DMS153 (cell line): ENCODE measurements at regions not wholly inside any gene's neighbourhood (a gene's known extent, or its start where the extent isn't known, plus 50 kb on each side); places are given as distances from the start of the nearest gene placed in this dataset.

Experiments used
- DNase-seq: peaks from one replicate; lab custom pipeline; 2025; lab: John Stamatoyannopoulos, UW

GRCh38 chr9:105861972-105862371 is 167.6 kb downstream of the TMEM38B start:
- DNase-seq = no peak

GRCh38 chr9:105864248-105864898 is 170.0 kb downstream of the TMEM38B start:
- no peak for DNase-seq

- no peak for DNase-seq
Observed at GRCh38 chr9:105865285-105865684, 170.9 kb downstream of the TMEM38B start.

GRCh38 chr9:105871540-105871939 is 177.2 kb downstream of the TMEM38B start:
- no peak for DNase-seq

GRCh38 chr9:105873801-105874200 is 179.5 kb downstream of the TMEM38B start:
- DNase-seq = no peak

- peak; percentile 98 for DNase-seq
Observed at GRCh38 chr9:105877721-105878120, 183.4 kb downstream of the TMEM38B start.

GRCh38 chr9:105879181-105879580 is 184.8 kb downstream of the TMEM38B start:
- DNase-seq = no peak

- DNase-seq = no peak
Observed at GRCh38 chr9:105880517-105880916, 186.2 kb downstream of the TMEM38B start.

- no peak for DNase-seq
Observed at GRCh38 chr9:105881021-105881420, 186.7 kb downstream of the TMEM38B start.

- DNase-seq = peak; percentile 41
Observed at GRCh38 chr9:105881654-105882349, 187.5 kb downstream of the TMEM38B start.

GRCh38 chr9:105883847-105884246 is 189.5 kb downstream of the TMEM38B start:
- DNase-seq = no peak

GRCh38 chr9:105884416-105884815 is 190.1 kb downstream of the TMEM38B start:
- no peak for DNase-seq

- DNase-seq = no peak
Observed at GRCh38 chr9:105886136-105886535, 191.8 kb downstream of the TMEM38B start.

- no peak for DNase-seq
Observed at GRCh38 chr9:105887679-105888078, 193.3 kb downstream of the TMEM38B start.

GRCh38 chr9:105890046-105890822 is 195.9 kb downstream of the TMEM38B start:
- DNase-seq = no peak

- DNase-seq = no peak
Observed at GRCh38 chr9:105900123-105900522, 205.8 kb downstream of the TMEM38B start.

GRCh38 chr9:105901514-105902109 is 207.3 kb downstream of the TMEM38B start:
- DNase-seq = peak; percentile 41

- no peak for DNase-seq
Observed at GRCh38 chr9:105908069-105908468, 213.7 kb downstream of the TMEM38B start.

GRCh38 chr9:105911104-105911911 is 217.0 kb downstream of the TMEM38B start:
- no peak for DNase-seq

- no peak for DNase-seq
Observed at GRCh38 chr9:105912157-105912862, 218.0 kb downstream of the TMEM38B start.
